SK-N-SH treated with all-trans-retinoic acid at 6 μM for 48 hours (cell line): ENCODE measurements at regions not wholly inside any gene's neighbourhood (a gene's known extent, or its start where the extent isn't known, plus 50 kb on each side); places are given as distances from the start of the nearest gene placed in this dataset.

Experiments used
- BACH2 ChIP-seq: fragments of 250-450 bp; sonication (Bioruptor Pico); IDR thresholded peaks from 2 replicates; pipeline ENCODE4 v1.9.0; 2021; ENCODE audit warnings: mild to moderate bottlenecking, borderline replicate concordance
- CREB5 ChIP-seq: fragments of 250-450 bp; sonication (Bioruptor Pico); IDR thresholded peaks from 2 replicates; pipeline ENCODE4 v1.5.1; 2020; ENCODE audit warnings: low read depth, mild to moderate bottlenecking, moderate library complexity
- ESRRG ChIP-seq: fragments of 250-450 bp; sonication (Bioruptor Pico); IDR thresholded peaks from 2 replicates; pipeline ENCODE4 v1.6.1; 2021; ENCODE audit warnings: mild to moderate bottlenecking
- GLIS3 ChIP-seq: fragments of 250-450 bp; sonication (Bioruptor Pico); IDR thresholded peaks from 2 replicates; pipeline ENCODE4 v1.5.0; 2020; ENCODE audit warnings: mild to moderate bottlenecking, moderate library complexity
- PATZ1 ChIP-seq: fragments of 250-450 bp; sonication (Bioruptor Pico); IDR thresholded peaks from 2 replicates; pipeline ENCODE4 v1.8.0; 2020; ENCODE audit warnings: mild to moderate bottlenecking, moderate library complexity, borderline replicate concordance
- TCF4 ChIP-seq: fragments of 250-450 bp; sonication (Bioruptor Pico); IDR thresholded peaks from 2 replicates; pipeline ENCODE4 v1.8.0; 2021; ENCODE audit warnings: mild to moderate bottlenecking, moderate library complexity, borderline replicate concordance
- ZFP3 ChIP-seq: fragments of 250-450 bp; sonication (Bioruptor Pico); IDR thresholded peaks from 2 replicates; pipeline ENCODE4 v1.5.0; 2020; ENCODE audit warnings: mild to moderate bottlenecking, moderate library complexity
- ZFP30 ChIP-seq: fragments of 450-650 bp; formaldehyde crosslinking; IDR thresholded peaks from 2 replicates; pipeline ENCODE4 v1.5.0; 2022; ENCODE audit warnings: mild to moderate bottlenecking, moderate library complexity
- ZNF70 ChIP-seq: fragments of 450-650 bp; formaldehyde crosslinking; IDR thresholded peaks from 2 replicates; pipeline ENCODE4 v1.5.0; 2020; ENCODE audit warnings: mild to moderate bottlenecking, moderate library complexity
- TF ChIP-seq, protein P1 (sequence below): fragments of 250-450 bp; sonication (Bioruptor Pico); IDR thresholded peaks from 2 replicates; pipeline ENCODE4 v1.5.1; 2021; ENCODE audit warnings: mild to moderate bottlenecking, moderate library complexity
- TF ChIP-seq, protein P2 (sequence below): fragments of 250-450 bp; sonication (Bioruptor Pico); IDR thresholded peaks from 2 replicates; pipeline ENCODE4 v1.8.0; 2021; ENCODE audit warnings: low read depth, mild to moderate bottlenecking, moderate library complexity, borderline replicate concordance

DNA sequence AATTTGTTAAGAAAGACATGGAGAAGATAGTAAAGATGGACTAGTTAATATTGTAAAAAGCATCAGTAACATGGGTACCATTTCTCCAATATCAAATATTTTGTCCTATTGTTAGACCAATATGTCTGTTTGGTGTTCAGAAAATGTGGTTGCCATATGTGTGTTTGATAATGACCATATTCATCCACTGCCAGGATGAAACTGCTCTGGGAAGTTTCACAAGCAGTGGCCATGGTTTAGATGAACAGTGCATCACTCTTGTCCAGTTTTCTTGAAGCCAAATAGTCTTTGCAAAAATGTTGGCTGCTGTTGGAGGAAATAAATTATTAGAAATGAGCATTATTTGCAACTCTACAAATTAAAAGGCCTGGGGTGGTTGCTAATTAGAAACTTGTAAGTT is 333.8 kb downstream of the NUF2 start:
- TF ChIP-seq GLIS3 (CRISPR knock-in tag) (no peak), ZNF70 (CRISPR knock-in tag) (no peak), TCF4 (CRISPR knock-in tag) (no peak), ZFP3 (CRISPR knock-in tag) (no peak), BACH2 (no peak), PATZ1 (CRISPR knock-in tag) (no peak), ZFP30 (CRISPR knock-in tag) (no peak), CREB5 (no peak), ESRRG (CRISPR knock-in tag) (no peak)
- TF ChIP-seq, protein P1, sequence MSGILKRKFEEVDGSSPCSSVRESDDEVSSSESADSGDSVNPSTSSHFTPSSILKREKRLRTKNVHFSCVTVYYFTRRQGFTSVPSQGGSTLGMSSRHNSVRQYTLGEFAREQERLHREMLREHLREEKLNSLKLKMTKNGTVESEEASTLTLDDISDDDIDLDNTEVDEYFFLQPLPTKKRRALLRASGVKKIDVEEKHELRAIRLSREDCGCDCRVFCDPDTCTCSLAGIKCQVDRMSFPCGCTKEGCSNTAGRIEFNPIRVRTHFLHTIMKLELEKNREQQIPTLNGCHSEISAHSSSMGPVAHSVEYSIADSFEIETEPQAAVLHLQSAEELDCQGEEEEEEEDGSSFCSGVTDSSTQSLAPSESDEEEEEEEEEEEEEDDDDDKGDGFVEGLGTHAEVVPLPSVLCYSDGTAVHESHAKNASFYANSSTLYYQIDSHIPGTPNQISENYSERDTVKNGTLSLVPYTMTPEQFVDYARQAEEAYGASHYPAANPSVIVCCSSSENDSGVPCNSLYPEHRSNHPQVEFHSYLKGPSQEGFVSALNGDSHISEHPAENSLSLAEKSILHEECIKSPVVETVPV (CRISPR knock-in tag): no peak
- TF ChIP-seq, protein P2, sequence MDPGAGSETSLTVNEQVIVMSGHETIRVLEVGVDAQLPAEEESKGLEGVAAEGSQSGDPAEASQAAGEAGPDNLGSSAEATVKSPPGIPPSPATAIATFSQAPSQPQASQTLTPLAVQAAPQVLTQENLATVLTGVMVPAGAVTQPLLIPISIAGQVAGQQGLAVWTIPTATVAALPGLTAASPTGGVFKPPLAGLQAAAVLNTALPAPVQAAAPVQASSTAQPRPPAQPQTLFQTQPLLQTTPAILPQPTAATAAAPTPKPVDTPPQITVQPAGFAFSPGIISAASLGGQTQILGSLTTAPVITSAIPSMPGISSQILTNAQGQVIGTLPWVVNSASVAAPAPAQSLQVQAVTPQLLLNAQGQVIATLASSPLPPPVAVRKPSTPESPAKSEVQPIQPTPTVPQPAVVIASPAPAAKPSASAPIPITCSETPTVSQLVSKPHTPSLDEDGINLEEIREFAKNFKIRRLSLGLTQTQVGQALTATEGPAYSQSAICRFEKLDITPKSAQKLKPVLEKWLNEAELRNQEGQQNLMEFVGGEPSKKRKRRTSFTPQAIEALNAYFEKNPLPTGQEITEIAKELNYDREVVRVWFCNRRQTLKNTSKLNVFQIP (CRISPR knock-in tag): no peak
